Bronchial epithelial cell (primary cell): ENCODE measurements at regions not wholly inside any gene's neighbourhood (a gene's known extent, or its start where the extent isn't known, plus 50 kb on each side); places are given as distances from the start of the nearest gene placed in this dataset.

Source experiments
- DNase-seq: peaks from one replicate; pipeline ENCODE4 v3.0.0-alpha.2; 2010; ENCODE audit warnings: low read depth
- FAIRE-seq: peaks from 2 replicates; lab custom pipeline; 2011; peaks lifted over from hg19 to GRCh38; lab: Jason Lieb, UNC
- H3K27me3 ChIP-seq: 2 replicates; pipeline ENCODE4 v1.5.1; 2011; ENCODE audit warnings: low read length; ENCODE audit not compliant: control insufficient read depth, insufficient read depth
- H3K36me3 ChIP-seq: 2 replicates; pipeline ENCODE4 v1.5.1; 2011; ENCODE audit warnings: low read length; ENCODE audit not compliant: control insufficient read depth, insufficient read depth
- H3K4me3 ChIP-seq: 2 replicates; pipeline ENCODE4 v1.5.1; 2011; ENCODE audit warnings: mild to moderate bottlenecking, low read depth, low read length, control low read depth
- CTCF ChIP-seq: IDR thresholded peaks from 2 replicates; pipeline ENCODE4 v1.5.1; 2011; ENCODE audit warnings: mild to moderate bottlenecking, moderate library complexity, low read length, control low read depth, inconsistent platforms; ENCODE audit not compliant: insufficient read depth, severe bottlenecking

GRCh38 chr11:15774388-15774939 lies 581.9 kb downstream of the SOX6 start:
- no peaks in the 10 kb centered on the region for H3K36me3 ChIP-seq
- no peak overlapping the region for H3K4me3 ChIP-seq
- no peak for DNase-seq
- no peak for FAIRE-seq
- H3K27me3 ChIP-seq, result no peaks in the 10 kb centered on the region
- TF ChIP-seq CTCF, result no peak

GRCh38 chr11:15775015-15775541 lies 581.3 kb downstream of the SOX6 start:
- Histone ChIP-seq H3K4me3 (no peak overlapping the region), H3K36me3 (no peaks in the 10 kb centered on the region), H3K27me3 (no peaks in the 10 kb centered on the region)
- DNase-seq (no peak), FAIRE-seq (no peak)
- TF ChIP-seq CTCF, result no peak

GRCh38 chr11:15775797-15776196 lies 580.5 kb downstream of the SOX6 start:
- no peak for TF ChIP-seq CTCF
- no peak for DNase-seq
- Histone ChIP-seq H3K27me3 (no peaks in the 10 kb centered on the region), H3K36me3 (no peaks in the 10 kb centered on the region), H3K4me3 (no peak overlapping the region)
- FAIRE-seq, result no peak

GRCh38 chr11:15776366-15776765 lies 580.0 kb downstream of the SOX6 start:
- no peak for DNase-seq
- no peak for FAIRE-seq
- no peaks in the 10 kb centered on the region for H3K36me3 ChIP-seq
- no peaks in the 10 kb centered on the region for H3K27me3 ChIP-seq
- no peak for TF ChIP-seq CTCF
- H3K4me3 ChIP-seq, result no peak overlapping the region

GRCh38 chr11:15779518-15779917 lies 576.8 kb downstream of the SOX6 start:
- Histone ChIP-seq H3K36me3 (no peaks in the 10 kb centered on the region), H3K4me3 (no peak overlapping the region), H3K27me3 (no peaks in the 10 kb centered on the region)
- no peak for TF ChIP-seq CTCF
- DNase-seq (no peak), FAIRE-seq (no peak)

GRCh38 chr11:15780382-15780781 lies 576.0 kb downstream of the SOX6 start:
- Histone ChIP-seq H3K27me3 (no peaks in the 10 kb centered on the region), H3K4me3 (no peak overlapping the region), H3K36me3 (no peaks in the 10 kb centered on the region)
- DNase-seq (no peak), FAIRE-seq (no peak)
- TF ChIP-seq CTCF, result no peak
